Spleen (tissue), 11 donors: ENCODE measurements at regions not wholly inside any gene's neighbourhood (a gene's known extent, or its start where the extent isn't known, plus 50 kb on each side); places are given as distances from the start of the nearest gene placed in this dataset.

ENCODE experiments used
- DNase-seq: peaks from one replicate; pipeline ENCODE4 v3.0.0-alpha.2; 2020
- H3K27ac ChIP-seq, 8 donors: fragments of 200-600 bp; sonication (generic) in 7 of 8; 1 replicate in 4 of 8; 2 replicates in 4 of 8; pipeline versions ENCODE4 v1.5.0 to v1.8.0; 2016 to 2021; ENCODE audit warnings: inconsistent platforms in 4 of 8, mild to moderate bottlenecking in 4 of 8, moderate library complexity in 1 of 8
- H3K27me3 ChIP-seq, 7 donors: fragments of 200-600 bp; sonication (generic) in 6 of 7; replicated peaks in 1 of 7; 1 replicate in 4 of 7; 2 replicates in 3 of 7; pipeline versions ENCODE4 v1.5.0 to v1.8.0; 2016 to 2021; ENCODE audit warnings: inconsistent platforms in 3 of 7, mild to moderate bottlenecking in 1 of 7
- H3K36me3 ChIP-seq, 6 donors: fragments of 200-600 bp; sonication (generic) in 5 of 6; 1 replicate in 4 of 6; 2 replicates in 2 of 6; pipeline versions ENCODE4 v1.5.0 to v1.8.0; 2016 to 2021; ENCODE audit warnings: inconsistent platforms in 2 of 6
- H3K4me1 ChIP-seq, 6 donors: fragments of 200-600 bp; sonication (generic) in 5 of 6; 1 replicate in 3 of 6; 2 replicates in 3 of 6; pipeline versions ENCODE4 v1.5.0 to v1.8.0; 2016 to 2021; ENCODE audit warnings: inconsistent platforms in 3 of 6
- H3K4me3 ChIP-seq, 8 donors: fragments of 200-600 bp; sonication (generic) in 7 of 8; 1 replicate in 4 of 8; 2 replicates in 4 of 8; pipeline versions ENCODE4 v1.5.0 to v1.8.0; 2016 to 2021; ENCODE audit warnings: inconsistent platforms in 4 of 8, mild to moderate bottlenecking in 4 of 8, moderate library complexity in 2 of 8
- H3K9me3 ChIP-seq, 8 donors: fragments of 200-600 bp; sonication (generic) in 7 of 8; 1 replicate in 4 of 8; 2 replicates in 4 of 8; pipeline versions ENCODE4 v1.5.0 to v1.8.0; 2016 to 2021; ENCODE audit warnings: inconsistent platforms in 4 of 8
- POLR2A ChIP-seq, 3 donors: fragments of 450-650 bp; IDR thresholded peaks; one replicate each; pipeline ENCODE4 v1.5.1; 2017; ENCODE audit warnings: antibody characterized with exemption in 3 of 3, mild to moderate bottlenecking in 1 of 3
- POLR2AphosphoS5 ChIP-seq, 3 donors: sonication (generic); formaldehyde crosslinking; IDR thresholded peaks; one replicate each; pipeline ENCODE4 v1.5.1; 2017; ENCODE audit warnings: antibody characterized with exemption in 3 of 3
- WGBS, 5 donors: extraction: QIAGEN DNeasy Blood & Tissue Kit in 3 of 5; methylation state at CpG; one replicate each; pipeline versions ENCODE4 v1.1.5 to v1.1.7; 2013 to 2018; 5-methylcytosine and 5-hydroxymethylcytosine counted together
- intact Hi-C: fragments of 100-400 bp; cut with DNase I; formaldehyde crosslinking; loops from one replicate; pipeline ENCODE4 v1.15.0; 2023; ENCODE audit warnings: low total_unique reads
- TF ChIP-seq, protein P1 (sequence below), 11 experiments: fragments of 200-600 bp in 7 of 11; fragments of 450-650 bp in 4 of 11; sonication (generic) in 4 of 11; IDR thresholded peaks in 8 of 11; conservative IDR thresholded peaks in 3 of 11; 1 replicate in 7 of 11; 2 replicates in 4 of 11; pipeline versions ENCODE4 v1.4.0 to v1.8.0; 2016 to 2021; ENCODE audit warnings: antibody characterized with exemption in 11 of 11, inconsistent platforms in 4 of 11, mild to moderate bottlenecking in 1 of 11
- donor health status: healthy with polysubstance abuse.
- donor health status: DM: no; HTN: no; CAD: no; lungs with moderate emphysema.
- donor health status: DM: no; HTN: no; CAD: no.
- donor health status: Bipolar disorder and iron deficiency.
- donor health status: healthy.
- donor health status: DM: no; HTN: no; CAD: no.
- donor health status: DM: yes; HTN: yes; CAD: no.

- H3K9me3 ChIP-seq: peaks cover 0 to 6% (median 0%) of the 10 kb centered on the region in 8 donors
- no peak for DNase-seq
- no peaks in the 10 kb centered on the region for H3K27me3 ChIP-seq
- no peaks in the 10 kb centered on the region for H3K36me3 ChIP-seq
- H3K4me1 ChIP-seq: peaks cover 0 to 12% (median 0%) of the 10 kb centered on the region in 6 donors
- no peak overlapping the region for H3K4me3 ChIP-seq
- TF ChIP-seq POLR2A (IDR thresholded peaks at IDR 0.05) (no peak), POLR2AphosphoS5 (IDR thresholded peaks at IDR 0.05) (no peak)
- TF ChIP-seq, protein P1, sequence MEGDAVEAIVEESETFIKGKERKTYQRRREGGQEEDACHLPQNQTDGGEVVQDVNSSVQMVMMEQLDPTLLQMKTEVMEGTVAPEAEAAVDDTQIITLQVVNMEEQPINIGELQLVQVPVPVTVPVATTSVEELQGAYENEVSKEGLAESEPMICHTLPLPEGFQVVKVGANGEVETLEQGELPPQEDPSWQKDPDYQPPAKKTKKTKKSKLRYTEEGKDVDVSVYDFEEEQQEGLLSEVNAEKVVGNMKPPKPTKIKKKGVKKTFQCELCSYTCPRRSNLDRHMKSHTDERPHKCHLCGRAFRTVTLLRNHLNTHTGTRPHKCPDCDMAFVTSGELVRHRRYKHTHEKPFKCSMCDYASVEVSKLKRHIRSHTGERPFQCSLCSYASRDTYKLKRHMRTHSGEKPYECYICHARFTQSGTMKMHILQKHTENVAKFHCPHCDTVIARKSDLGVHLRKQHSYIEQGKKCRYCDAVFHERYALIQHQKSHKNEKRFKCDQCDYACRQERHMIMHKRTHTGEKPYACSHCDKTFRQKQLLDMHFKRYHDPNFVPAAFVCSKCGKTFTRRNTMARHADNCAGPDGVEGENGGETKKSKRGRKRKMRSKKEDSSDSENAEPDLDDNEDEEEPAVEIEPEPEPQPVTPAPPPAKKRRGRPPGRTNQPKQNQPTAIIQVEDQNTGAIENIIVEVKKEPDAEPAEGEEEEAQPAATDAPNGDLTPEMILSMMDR (IDR thresholded peaks at IDR 0.05 in 8 of 11, conservative IDR thresholded peaks at IDR 0.05 in 3 of 11): no peak
- H3K27ac ChIP-seq: peak overlapping the region in 4 of 8 donors; percentile 23 to 48 (median 36)
- 68 to 83% (median 77%) methylated on average over 4 of the region's 4 CpGs for WGBS, 5 donors
- intact Hi-C loops: no loop called here
Observed at GRCh38 chr15:95249524-95249923, 1018.2 kb downstream of the MCTP2 start.

GRCh38 chr15:95252404-95252803, 1021.0 kb downstream of the MCTP2 start:
- peaks cover 0 to 6% (median 0%) of the 10 kb centered on the region in 8 donors for H3K9me3 ChIP-seq
- H3K27me3 ChIP-seq: peaks cover 0 to 2% (median 0%) of the 10 kb centered on the region in 7 donors
- no peaks in the 10 kb centered on the region for H3K36me3 ChIP-seq
- H3K4me1 ChIP-seq: peaks cover 0 to 15% (median 0%) of the 10 kb centered on the region in 6 donors
- TF ChIP-seq, protein P1 (IDR thresholded peaks at IDR 0.05 in 8 of 11, conservative IDR thresholded peaks at IDR 0.05 in 3 of 11): no peak
- TF ChIP-seq POLR2A (IDR thresholded peaks at IDR 0.05) (no peak), POLR2AphosphoS5 (IDR thresholded peaks at IDR 0.05) (no peak)
- WGBS, 5 donors: 49 to 80% (median 60%) methylated on average over 1 of the region's 1 CpG
- no peak overlapping the region for H3K4me3 ChIP-seq
- no peak for DNase-seq
- H3K27ac ChIP-seq: no peak overlapping the region
- intact Hi-C loops: loop anchor here (10.0 kb wide), 2 partner anchors 118 to 848 kb away; no protein-coding TSS in a partner anchor

- H3K4me3 ChIP-seq: no peak overlapping the region
- H3K27ac ChIP-seq: peak overlapping the region in 5 of 8 donors; percentile 4 to 65 (median 60)
- TF ChIP-seq POLR2AphosphoS5 (IDR thresholded peaks at IDR 0.05) (no peak), POLR2A (IDR thresholded peaks at IDR 0.05) (no peak)
- TF ChIP-seq, protein P1 (IDR thresholded peaks at IDR 0.05 in 8 of 11, conservative IDR thresholded peaks at IDR 0.05 in 3 of 11): no peak
- no peak for DNase-seq
- H3K9me3 ChIP-seq: no peaks in the 10 kb centered on the region
- peaks cover 0 to 22% (median 7%) of the 10 kb centered on the region in 6 donors for H3K4me1 ChIP-seq
- no peaks in the 10 kb centered on the region for H3K36me3 ChIP-seq
- H3K27me3 ChIP-seq: peaks cover 0 to 16% (median 0%) of the 10 kb centered on the region in 7 donors
- intact Hi-C loops: loop anchor here (10.0 kb wide), 2 partner anchors 119 to 849 kb away; no protein-coding TSS in a partner anchor
- 9 to 16% (median 14%) methylated on average over 3 of the region's 3 CpGs for WGBS, 5 donors
Observed at GRCh38 chr15:95254263-95254662, 1022.9 kb downstream of the MCTP2 start.

- Histone ChIP-seq H3K4me1 (peaks cover 0 to 35% (median 27%) of the 10 kb centered on the region in 6 donors), H3K36me3 (no peaks in the 10 kb centered on the region), H3K27me3 (peaks cover 0 to 21% (median 0%) of the 10 kb centered on the region in 7 donors), H3K9me3 (no peaks in the 10 kb centered on the region), H3K4me3 (no peak overlapping the region), H3K27ac (peak overlapping the region in 7 of 8 donors; percentile 59 to 83 (median 71))
- intact Hi-C loops: loop anchor here (10.0 kb wide), 2 partner anchors 125 to 855 kb away; no protein-coding TSS in a partner anchor
- TF ChIP-seq POLR2AphosphoS5 (IDR thresholded peaks at IDR 0.05) (peak in 1 of 3 donors; percentile 52), POLR2A (IDR thresholded peaks at IDR 0.05) (no peak)
- TF ChIP-seq, protein P1 (IDR thresholded peaks at IDR 0.05 in 8 of 11, conservative IDR thresholded peaks at IDR 0.05 in 3 of 11): peak; percentile 45 to 79 (median 68)
- DNase-seq: no peak
- 1 to 5% (median 2%) methylated on average over 6 of the region's 6 CpGs for WGBS, 5 donors
Observed at GRCh38 chr15:95259513-95259912, 1028.2 kb downstream of the MCTP2 start.
